Hematopoietic multipotent progenitor cell treated with erythropoietin and hydrocortisone succinate and interleukin-3 and kit ligand, for 6 days (in vitro differentiated cells): ENCODE measurements at regions not wholly inside any gene's neighbourhood (a gene's known extent, or its start where the extent isn't known, plus 50 kb on each side); places are given as distances from the start of the nearest gene placed in this dataset.

ENCODE experiments used
- DNase-seq: peaks from one replicate; pipeline ENCODE4 v3.0.0-alpha.2; 2015

- no peak for DNase-seq
Observed at GRCh38 chr6:167444602-167445346, 119.9 kb downstream of the TTLL2 start.

DNA sequence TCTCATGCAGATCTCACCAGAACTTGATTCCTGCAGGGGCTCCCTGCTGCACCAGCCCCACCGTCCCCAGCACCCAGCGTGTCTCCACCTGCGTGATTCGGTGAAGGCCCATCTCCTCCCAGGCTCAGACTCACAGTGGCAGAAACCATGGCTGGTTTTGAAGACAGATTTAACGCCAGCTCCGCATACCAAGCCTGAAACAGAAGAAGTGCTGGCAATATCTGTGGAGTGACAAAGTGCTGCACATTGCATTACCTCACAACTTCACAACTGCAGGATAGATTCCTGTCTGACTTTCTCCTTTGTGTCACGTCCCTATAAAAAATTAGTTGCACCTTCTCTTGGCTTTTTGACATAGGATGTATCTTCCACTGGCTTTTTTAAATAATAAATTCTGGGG lies 120.7 kb downstream of the TTLL2 start:
- no peak for DNase-seq

- no peak for DNase-seq
Observed at GRCh38 chr6:167446046-167446445, 121.2 kb downstream of the TTLL2 start.

GRCh38 chr6:167446971-167447370 lies 122.1 kb downstream of the TTLL2 start:
- no peak for DNase-seq

- no peak for DNase-seq
Observed at GRCh38 chr6:167448378-167448777, 123.5 kb downstream of the TTLL2 start.

DNA sequence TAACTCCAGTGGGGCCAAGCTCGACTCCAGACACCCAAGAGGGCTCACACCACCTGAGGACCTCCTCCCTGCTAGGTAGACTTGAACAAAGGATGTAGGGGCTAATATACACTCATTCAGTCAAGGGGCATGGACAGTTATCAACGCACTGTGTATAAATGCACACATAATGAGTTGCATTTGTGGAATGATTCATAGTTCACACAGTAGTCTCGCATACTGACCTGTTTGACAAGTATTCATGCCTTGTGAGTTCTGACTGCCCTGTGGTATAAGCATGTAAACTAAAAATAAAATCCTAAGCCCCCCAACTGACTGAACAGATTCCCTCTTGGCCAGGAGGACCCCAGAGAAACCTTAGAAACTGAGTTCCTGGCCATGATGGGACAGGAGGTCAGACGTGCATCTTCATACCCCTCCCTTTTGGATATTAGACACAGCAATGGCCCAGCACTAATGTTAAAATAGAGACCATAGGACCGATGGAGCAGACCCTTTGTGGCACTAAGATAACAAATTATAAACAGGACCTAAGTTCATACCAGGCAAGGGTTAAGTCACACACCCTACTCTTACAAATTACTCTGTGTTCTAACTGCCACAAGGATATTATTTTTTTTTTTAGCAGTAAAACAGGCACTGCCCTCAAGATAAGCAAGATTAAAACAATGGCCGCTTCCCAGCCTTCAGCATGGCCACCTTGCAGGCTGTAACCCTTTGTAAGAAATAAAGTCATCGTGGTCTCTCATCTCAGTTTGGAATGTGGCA lies 124.4 kb downstream of the TTLL2 start:
- DNase-seq, result no peak

DNA sequence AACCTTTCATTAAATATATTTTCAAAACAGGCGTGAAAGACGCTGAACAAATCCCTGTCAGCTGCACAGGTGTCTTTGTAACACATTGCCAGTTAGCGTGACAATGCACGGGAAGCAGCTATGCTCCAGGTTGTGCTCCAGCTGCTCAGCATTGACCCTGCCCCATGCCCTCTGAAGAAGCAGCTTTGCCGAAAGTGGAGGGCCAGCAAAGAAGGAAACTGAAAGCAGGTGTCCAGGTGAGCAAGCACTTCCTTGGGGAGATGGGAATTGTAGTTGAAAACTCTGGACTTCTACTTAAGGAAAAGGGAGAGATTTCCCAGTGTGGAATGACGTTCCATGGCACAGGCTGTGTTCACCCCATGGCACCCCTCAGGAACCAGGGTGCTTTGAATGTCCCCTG lies 125.7 kb downstream of the TTLL2 start:
- no peak for DNase-seq

DNA sequence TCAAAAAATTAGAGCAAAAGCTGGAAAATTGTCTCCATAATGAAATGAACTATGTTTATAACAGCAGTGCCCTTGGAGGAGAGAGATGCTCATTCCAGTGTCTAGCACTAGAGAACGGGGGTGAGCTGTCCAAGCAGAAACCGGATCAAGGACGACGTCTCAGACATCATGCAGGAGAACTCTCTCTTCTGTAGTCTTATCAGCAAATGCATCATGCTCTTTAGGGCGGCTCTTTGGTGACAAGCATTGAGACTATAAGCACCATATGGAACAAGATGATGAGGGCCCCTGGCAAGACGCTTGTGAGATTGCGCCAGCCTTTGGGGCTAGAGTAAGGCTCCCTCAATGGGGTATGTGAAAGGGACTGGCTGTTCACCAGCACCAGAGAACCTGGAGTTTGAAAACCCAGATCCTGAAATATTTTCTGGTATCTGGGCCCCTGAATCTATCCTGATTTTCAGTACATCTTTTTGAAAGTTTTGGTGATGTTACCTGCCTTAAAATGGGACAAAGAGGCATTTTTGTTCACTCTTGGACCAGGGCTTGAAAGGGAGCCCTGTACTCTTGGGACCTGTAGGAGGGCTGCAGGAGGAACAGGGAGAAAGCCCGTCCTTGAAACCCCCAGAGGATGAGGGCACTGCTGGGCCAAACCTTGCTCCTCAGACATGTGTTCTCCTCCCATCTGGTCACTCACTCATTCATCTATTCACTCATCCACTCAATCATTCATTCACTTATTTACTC lies 127.6 kb downstream of the TTLL2 start:
- peak; percentile 5 for DNase-seq

GRCh38 chr6:167453082-167453446 lies 128.2 kb downstream of the TTLL2 start:
- no peak for DNase-seq

DNA sequence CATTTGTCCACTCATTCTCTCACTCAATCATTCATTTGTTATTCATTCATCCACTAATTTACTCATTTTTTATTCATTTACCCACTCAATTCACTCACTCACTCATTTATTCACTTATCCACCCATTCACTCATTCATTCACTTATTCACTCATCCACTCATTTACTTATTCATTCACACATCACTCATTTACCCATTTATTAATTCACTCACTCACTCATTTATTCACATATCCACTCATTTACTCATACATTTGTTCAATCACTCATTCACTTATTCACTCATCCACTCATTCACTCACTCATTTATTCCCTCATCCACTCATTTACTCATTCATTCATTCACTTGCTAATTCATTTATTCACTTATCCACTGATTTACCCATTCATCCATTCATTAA lies 129.1 kb downstream of the TTLL2 start:
- no peak for DNase-seq

- no peak for DNase-seq
Observed at GRCh38 chr6:167455371-167455770, 130.5 kb downstream of the TTLL2 start.

GRCh38 chr6:167462514-167463312 lies 137.8 kb downstream of the TTLL2 start:
- no peak for DNase-seq

DNA sequence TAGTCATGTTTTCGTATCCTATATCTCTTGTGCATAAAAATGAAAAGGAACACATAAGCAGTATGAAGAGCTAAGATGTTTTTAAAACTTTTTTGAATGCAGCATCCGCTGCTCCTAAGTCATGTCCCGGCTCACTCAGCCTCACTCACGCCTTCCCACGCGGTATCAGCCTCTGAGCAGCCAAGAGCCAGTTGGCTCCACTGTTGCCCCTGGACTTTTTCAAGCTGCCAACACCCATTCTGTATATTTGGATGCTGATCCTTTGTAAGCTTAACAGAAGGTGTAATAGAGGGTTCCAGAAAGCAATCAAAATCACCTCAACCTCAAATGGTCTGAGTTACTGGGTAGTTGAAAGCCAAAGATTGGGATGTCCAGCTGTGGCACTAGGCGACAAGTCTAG lies 139.3 kb downstream of the TTLL2 start:
- DNase-seq, result no peak

DNA sequence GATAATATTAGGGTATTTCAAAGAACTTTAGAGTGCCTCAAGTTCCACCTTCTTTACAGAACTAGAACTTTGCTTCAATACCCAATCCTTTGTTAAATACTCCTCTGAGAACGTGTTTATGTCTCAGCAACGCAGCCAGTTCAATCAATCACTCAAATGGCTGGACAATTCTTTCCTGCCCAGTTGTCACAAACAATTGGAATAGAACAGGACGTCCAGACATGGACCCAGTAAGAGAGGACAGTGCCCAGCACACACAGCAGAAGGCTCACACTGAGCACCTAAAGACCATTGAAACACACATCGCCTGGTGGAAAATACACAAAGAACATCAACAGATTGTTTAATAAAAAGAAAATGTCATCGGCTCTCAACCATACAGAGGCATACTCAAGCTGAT lies 140.6 kb downstream of the TTLL2 start:
- DNase-seq, result no peak

DNA sequence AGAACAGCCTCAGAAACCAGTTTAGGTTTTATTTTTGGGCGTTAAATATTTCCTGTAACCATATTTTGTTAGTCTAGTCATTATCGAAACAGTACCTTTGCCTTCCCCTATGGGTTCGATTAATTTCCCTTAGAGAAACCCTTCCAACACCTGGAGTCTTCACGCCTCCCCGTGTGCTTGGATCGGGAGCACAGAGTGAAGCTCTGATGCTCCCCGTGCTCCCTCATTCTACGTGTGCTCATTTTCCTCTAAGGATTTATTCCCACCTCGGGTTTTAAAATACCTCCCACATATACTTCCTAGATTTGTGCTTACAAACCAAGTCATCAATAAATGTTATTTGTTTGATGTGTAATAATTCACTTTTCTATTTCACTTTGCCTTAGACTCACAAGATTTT lies 142.4 kb downstream of the TTLL2 start:
- no peak for DNase-seq

GRCh38 chr6:167467793-167468431 lies 143.0 kb downstream of the TTLL2 start:
- no peak for DNase-seq

DNA sequence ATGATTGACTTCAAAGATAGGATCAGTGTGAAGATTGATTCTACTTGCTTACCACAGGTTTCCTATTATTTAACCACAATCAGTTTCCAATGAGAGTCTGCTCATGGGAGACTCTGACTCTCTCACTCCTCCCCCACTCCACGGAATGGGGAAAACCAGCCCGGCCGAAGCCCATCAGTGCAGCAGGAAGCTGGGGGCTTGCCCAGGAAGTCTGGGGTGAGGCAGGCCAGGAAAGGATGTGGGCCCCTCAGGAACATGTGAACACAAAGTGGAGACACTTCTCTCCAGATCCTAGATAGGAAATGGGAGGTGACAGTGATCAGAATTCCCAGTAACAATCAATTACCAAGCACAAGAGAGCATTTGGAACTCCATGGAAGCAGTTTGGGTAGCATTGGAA lies 144.2 kb downstream of the TTLL2 start:
- no peak for DNase-seq

DNA sequence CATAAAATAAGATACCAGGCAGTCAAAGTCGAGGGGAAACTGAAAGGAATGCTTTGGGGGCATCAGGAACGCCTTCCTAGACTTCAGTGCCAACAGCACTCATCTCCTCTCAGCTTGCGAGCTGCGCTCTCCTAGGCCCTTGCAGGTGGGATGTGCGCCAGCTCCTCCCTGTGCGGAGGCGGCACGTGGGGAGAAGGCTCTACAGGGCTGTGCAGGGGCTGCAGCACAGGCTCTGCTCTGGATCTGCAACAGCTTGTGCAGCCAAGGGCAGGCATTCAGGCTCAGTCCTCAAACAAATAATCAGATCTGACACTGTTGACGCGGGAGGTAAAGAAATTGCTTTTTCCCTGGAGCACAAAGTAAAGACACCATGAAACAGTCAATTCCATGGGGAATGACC lies 144.8 kb downstream of the TTLL2 start:
- no peak for DNase-seq

- DNase-seq, result no peak
Observed at GRCh38 chr6:167470101-167470835, 145.4 kb downstream of the TTLL2 start.

- no peak for DNase-seq
Observed at GRCh38 chr6:167470836-167471547, 146.1 kb downstream of the TTLL2 start.

DNA sequence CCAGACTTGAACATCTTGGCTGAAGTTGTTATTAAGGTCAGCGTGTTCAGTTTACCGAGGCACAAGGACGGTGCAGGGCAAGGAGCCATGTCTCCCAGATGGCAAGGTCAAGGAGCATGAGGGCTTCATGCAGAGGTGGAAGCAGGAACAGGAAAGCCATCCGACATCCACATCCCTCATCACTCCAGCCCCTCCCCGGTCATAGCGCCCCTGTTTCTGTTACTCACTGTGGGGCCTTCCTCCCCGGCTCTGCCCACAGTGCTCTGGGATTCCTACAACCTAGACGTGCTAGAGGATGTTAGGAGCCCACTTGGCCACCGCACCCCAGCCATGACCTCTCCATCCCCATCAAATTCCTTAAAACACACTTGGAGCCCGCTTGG lies 146.7 kb downstream of the TTLL2 start:
- no peak for DNase-seq
